HG02571 (cell line): ENCODE measurements at regions not wholly inside any gene's neighbourhood (a gene's known extent, or its start where the extent isn't known, plus 50 kb on each side); places are given as distances from the start of the nearest gene placed in this dataset.
"Not testable (repeated sequence)": the region's sequence is repeated elsewhere in the genome, so short reads cannot be mapped to it uniquely, and the experiment has no call there.

Experiments
- ATAC-seq: cut with Tn5 transposase; IDR thresholded peaks from one replicate; pipeline ENCODE4 v1.9.1; 2021; ENCODE audit warnings: mild to moderate bottlenecking, moderate library complexity; ENCODE audit not compliant: unreplicated experiment

- ATAC-seq: no peak
Measured at GRCh38 chr7:149569025-149569725, 71.6 kb upstream of the ZNF746 start.

- ATAC-seq: no peak
Measured at GRCh38 chr7:149568218-149568617, 70.6 kb upstream of the ZNF746 start.

- ATAC-seq: no peak
Measured at GRCh38 chr7:149566103-149566502, 68.5 kb upstream of the ZNF746 start.

GRCh38 chr7:149565096-149565382 is 67.4 kb upstream of the ZNF746 start:
- no peak for ATAC-seq

DNA sequence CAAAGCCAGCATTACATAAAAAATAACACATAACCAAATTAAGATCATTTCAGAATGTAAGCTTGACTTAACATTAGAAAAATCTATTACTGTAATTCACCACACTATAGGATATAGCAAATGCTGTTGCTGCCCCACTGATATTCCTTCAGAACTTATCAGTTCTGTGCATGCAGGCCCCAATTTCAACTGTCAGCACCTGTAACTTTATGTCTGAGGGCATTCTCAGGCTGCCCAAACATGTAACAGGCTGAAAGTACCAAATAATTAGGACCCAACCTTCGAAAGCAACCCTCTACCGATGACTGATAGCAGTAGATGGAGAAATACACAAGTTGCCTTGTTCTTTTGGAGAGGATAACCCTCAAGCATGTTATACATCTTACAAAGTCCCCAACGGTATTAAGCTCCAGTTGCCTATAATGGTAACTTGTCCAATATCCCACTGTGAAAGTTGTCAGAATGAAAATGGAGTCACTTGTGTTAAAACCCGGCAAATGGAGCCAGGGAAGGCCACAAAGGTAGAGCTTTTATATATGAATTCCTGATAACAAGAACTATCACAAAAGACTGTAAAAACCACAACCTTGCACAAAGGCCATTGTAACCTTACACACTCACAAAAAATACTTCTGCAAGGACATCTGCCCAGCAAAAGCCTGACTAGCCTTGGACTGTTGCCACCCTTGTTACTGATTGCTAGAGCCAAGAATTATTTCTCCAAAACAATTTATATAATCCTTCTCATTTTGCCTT is 66.9 kb upstream of the ZNF746 start:
- ATAC-seq: no peak

DNA sequence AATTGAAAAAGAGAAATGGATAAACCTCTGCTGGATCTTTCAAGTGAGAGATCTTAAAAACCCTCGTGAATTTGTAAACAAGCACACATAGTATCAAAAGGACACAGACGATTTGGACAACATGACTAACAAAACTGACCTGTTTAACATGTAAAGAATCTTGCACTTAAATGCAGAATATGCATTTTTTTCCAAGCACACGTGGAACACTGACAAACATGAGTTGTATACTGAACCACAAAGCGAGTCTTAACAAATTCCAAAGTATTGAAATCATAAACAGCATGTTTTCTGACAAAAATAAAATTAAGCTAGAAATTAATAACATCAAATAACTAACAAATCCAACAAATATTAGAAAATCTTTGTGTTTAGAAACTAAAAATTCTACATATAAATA is 65.0 kb upstream of the ZNF746 start:
- ATAC-seq: no peak

- ATAC-seq: no peak
Measured at GRCh38 chr7:149561072-149561471, 63.5 kb upstream of the ZNF746 start.

- no peak for ATAC-seq
Measured at GRCh38 chr7:149559711-149560110, 62.1 kb upstream of the ZNF746 start.

DNA sequence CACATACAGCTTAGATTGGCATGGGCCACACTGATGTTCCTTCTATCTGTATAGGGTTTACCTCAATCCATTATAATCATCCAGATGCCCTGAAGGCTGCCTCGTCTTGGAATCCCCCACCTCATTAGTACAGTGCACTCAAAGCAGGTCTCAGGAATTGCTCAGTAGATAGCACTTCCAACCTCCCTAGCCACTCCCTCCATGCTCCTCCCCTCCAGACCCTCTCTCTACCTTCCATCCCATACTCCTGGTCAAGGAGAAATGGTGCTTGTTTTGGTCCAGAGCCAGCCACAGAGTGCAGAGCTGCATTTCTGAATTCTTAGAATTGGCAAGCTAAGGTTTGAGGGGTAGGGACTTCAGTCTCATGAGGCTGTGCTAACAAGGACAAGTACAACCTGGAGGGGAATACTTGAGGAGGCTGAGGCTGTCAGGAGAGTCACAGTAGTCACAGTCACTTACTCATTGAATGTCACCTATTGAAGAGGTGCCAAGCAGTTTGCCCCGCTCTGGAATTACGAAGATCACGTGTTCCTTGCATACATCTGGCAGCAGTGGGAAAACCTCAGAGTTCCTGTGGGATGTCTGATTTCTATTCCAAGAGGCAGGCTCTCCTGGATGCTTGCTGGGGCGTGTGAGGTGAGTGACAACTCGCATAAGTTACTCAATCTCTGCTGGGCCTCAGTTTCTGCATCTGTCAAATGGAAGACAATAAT is 60.7 kb upstream of the ZNF746 start:
- no peak for ATAC-seq

GRCh38 chr7:149556525-149556924 is 58.9 kb upstream of the ZNF746 start:
- ATAC-seq: not testable (repeated sequence)

- not testable (repeated sequence) for ATAC-seq
Measured at GRCh38 chr7:149554821-149555220, 57.2 kb upstream of the ZNF746 start.

DNA sequence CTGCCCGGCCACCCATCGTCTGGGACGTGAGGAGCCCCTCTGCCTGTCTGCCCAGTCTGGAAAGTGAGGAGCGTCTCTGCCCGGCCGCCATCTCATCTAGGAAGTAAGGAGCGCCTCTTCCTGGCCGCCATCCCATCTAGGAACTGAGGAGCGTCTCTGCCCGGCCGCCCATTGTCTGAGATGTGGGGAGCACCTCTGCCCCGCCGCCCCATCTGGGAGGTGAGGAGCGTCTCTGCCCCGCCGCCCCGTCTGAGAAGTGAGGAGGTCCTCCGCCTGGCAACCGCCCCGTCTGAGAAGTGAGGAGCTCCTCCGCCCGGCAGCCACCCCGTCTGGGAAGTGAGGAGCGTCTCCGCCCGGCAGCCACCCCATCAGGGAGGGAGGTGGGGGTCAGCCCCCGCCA is 56.4 kb upstream of the ZNF746 start:
- ATAC-seq: not testable (repeated sequence)

DNA sequence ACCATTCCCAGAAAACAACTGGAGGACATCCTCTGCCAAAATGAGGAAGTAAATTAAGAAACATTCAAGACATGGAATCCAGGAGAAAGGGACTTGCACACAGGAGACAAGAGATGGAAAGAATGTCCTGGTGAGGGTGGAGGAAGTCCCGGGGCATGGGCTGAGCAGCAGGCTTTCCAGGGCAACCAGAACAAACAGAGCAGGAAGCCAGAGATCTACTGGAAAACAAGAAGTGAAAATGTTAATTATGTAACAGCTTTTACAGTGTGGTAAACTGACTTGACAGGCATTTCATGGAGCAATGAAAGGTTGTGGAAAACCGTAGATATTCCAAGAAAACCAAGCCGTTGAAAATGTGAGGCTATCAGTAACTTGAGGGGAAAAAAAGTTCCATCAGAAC is 55.2 kb upstream of the ZNF746 start:
- ATAC-seq: no peak
